IMR-90 (cell line): ENCODE measurements at regions not wholly inside any gene's neighbourhood (a gene's known extent, or its start where the extent isn't known, plus 50 kb on each side); places are given as distances from the start of the nearest gene placed in this dataset.

Experiments
- CTCF ChIP-seq: conservative IDR thresholded peaks from 2 replicates; pipeline ENCODE4 v1.5.1; 2012; ENCODE audit warnings: mild to moderate bottlenecking, low read depth, low read length, improper control_type of control experiment
- RAD21 ChIP-seq: IDR thresholded peaks from 2 replicates; pipeline ENCODE4 v1.6.1; 2012; ENCODE audit warnings: low read length, improper control_type of control experiment
- RFX5 ChIP-seq: IDR thresholded peaks from 2 replicates; pipeline ENCODE4 v1.8.0; 2012; ENCODE audit warnings: low read depth, mild to moderate bottlenecking, low read length, moderate library complexity
- SMC3 ChIP-seq: fragments of 150-350 bp; IDR thresholded peaks from 2 replicates; pipeline ENCODE4 v1.6.1; 2016; ENCODE audit warnings: low read depth, mild to moderate bottlenecking, antibody characterized with exemption, low read length, moderate library complexity
- TF ChIP-seq, protein P1 (sequence below): fragments of 150-350 bp; IDR thresholded peaks from 2 replicates; pipeline ENCODE4 v1.6.1; 2016; ENCODE audit warnings: low read depth, mild to moderate bottlenecking, low read length, moderate library complexity, borderline replicate concordance

- no peak for TF ChIP-seq CTCF
- no peak for TF ChIP-seq RAD21
- TF ChIP-seq, protein P1, sequence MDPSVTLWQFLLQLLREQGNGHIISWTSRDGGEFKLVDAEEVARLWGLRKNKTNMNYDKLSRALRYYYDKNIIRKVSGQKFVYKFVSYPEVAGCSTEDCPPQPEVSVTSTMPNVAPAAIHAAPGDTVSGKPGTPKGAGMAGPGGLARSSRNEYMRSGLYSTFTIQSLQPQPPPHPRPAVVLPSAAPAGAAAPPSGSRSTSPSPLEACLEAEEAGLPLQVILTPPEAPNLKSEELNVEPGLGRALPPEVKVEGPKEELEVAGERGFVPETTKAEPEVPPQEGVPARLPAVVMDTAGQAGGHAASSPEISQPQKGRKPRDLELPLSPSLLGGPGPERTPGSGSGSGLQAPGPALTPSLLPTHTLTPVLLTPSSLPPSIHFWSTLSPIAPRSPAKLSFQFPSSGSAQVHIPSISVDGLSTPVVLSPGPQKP, result no peak
- no peak for TF ChIP-seq SMC3
- no peak for TF ChIP-seq RFX5
Observed at GRCh38 chr1:88350648-88351047, 333.4 kb upstream of the PKN2 start.
